CD4-positive, CD25-positive, alpha-beta regulatory T cell (primary cell): ENCODE measurements at regions not wholly inside any gene's neighbourhood (a gene's known extent, or its start where the extent isn't known, plus 50 kb on each side); places are given as distances from the start of the nearest gene placed in this dataset.

ENCODE experiments used
- ATAC-seq, 2 donors: fragments of 150-1000 bp; cut with Tn5 transposase; one replicate each; pipeline ENCODE4 v1.10.0; 2021; ENCODE audit warnings: low read depth in 2 of 2, moderate number of reproducible peaks in 2 of 2, moderate library complexity in 1 of 2
- DNase-seq, 3 donors: peaks; one replicate each; pipeline versions ENCODE4 v3.0.0 to v3.0.0-alpha.2; 2012 to 2022; ENCODE audit warnings: mixed read lengths in 1 of 3
- H3K27ac ChIP-seq: one replicate; pipeline ENCODE4 v1.7.0; 2013; ENCODE audit warnings: mild to moderate bottlenecking, low read length; ENCODE audit not compliant: insufficient read depth, poor library complexity, severe bottlenecking
- H3K27me3 ChIP-seq: one replicate; pipeline ENCODE4 v1.7.0; 2013; ENCODE audit warnings: low read length; ENCODE audit not compliant: control insufficient read depth, insufficient read depth
- H3K36me3 ChIP-seq: one replicate; pipeline ENCODE4 v1.7.0; 2013; ENCODE audit warnings: mild to moderate bottlenecking, low read length, moderate library complexity; ENCODE audit not compliant: control insufficient read depth, insufficient read depth
- H3K4me1 ChIP-seq: 2 replicates; pipeline ENCODE4 v1.7.0; 2013; ENCODE audit warnings: mild to moderate bottlenecking, low read length; ENCODE audit not compliant: insufficient read depth, control insufficient read depth, poor library complexity, severe bottlenecking
- H3K4me3 ChIP-seq: one replicate; pipeline ENCODE4 v1.7.0; 2013; ENCODE audit warnings: low read depth, mild to moderate bottlenecking, low read length, moderate library complexity
- H3K9me3 ChIP-seq, 2 experiments: 1 replicate in 1 of 2; 2 replicates in 1 of 2; pipeline ENCODE4 v1.7.0; 2013; ENCODE audit warnings: low read length in 2 of 2, mild to moderate bottlenecking in 1 of 2, moderate library complexity in 1 of 2; ENCODE audit not compliant: control insufficient read depth in 2 of 2
- H3K27ac Mint-ChIP-seq, 3 donors: one replicate each; pipeline ENCODE4 v1.8.0; 2020 to 2022; ENCODE audit warnings: mild to moderate bottlenecking in 3 of 3, mixed read lengths in 3 of 3, moderate library complexity in 2 of 3
- H3K27me3 Mint-ChIP-seq: one replicate; pipeline ENCODE4 v1.8.0; 2022; ENCODE audit warnings: mild to moderate bottlenecking, mixed read lengths
- H3K36me3 Mint-ChIP-seq: one replicate; pipeline ENCODE4 v1.8.0; 2020; ENCODE audit warnings: mixed read lengths
- H3K4me1 Mint-ChIP-seq, 4 donors: one replicate each; pipeline ENCODE4 v1.8.0; 2020 to 2022; ENCODE audit warnings: mixed read lengths in 4 of 4, mild to moderate bottlenecking in 1 of 4
- H3K4me3 Mint-ChIP-seq, 4 donors: one replicate each; pipeline ENCODE4 v1.8.0; 2020 to 2022; ENCODE audit warnings: mild to moderate bottlenecking in 4 of 4, mixed read lengths in 4 of 4, moderate library complexity in 3 of 4
- H3K9me3 Mint-ChIP-seq, 7 donors: one replicate each; pipeline ENCODE4 v1.8.0; 2020 to 2022; ENCODE audit warnings: mixed read lengths in 7 of 7, mild to moderate bottlenecking in 3 of 7, moderate library complexity in 2 of 7

DNA sequence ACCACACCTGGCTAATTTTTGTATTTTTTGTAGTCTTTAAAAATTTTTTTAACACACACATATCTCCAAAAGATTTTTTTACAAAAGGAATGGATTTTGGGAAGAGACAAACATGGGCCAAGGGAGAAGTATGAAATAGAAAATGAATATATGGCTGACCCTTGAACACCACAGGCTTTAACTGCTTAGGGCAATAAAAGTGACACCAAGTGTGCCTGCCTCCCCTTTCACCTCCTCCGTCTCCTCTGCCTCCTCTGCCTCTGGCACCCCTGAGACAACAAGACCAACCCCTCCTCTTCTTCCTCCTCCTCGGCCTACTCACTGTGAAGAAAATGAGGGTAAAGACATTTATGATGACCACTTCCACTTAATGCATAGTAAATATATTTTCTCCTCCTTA lies 483.9 kb downstream of the KDM4C start:
- H3K27me3 Mint-ChIP-seq = peaks cover 14% of the 10 kb centered on the region
- no peak overlapping the region for H3K27ac Mint-ChIP-seq
- H3K36me3 Mint-ChIP-seq = no peaks in the 10 kb centered on the region
- no peak for ATAC-seq
- peaks cover 0 to 4% (median 0%) of the 10 kb centered on the region in 7 donors for H3K9me3 Mint-ChIP-seq
- Histone ChIP-seq H3K36me3 (no peaks in the 10 kb centered on the region), H3K4me1 (peaks cover 4% of the 10 kb centered on the region), H3K27ac (no peak overlapping the region), H3K27me3 (no peaks in the 10 kb centered on the region), H3K9me3 (no peaks in the 10 kb centered on the region), H3K4me3 (no peak overlapping the region)
- no peak for DNase-seq
- H3K4me1 Mint-ChIP-seq = peaks cover 0 to 11% (median under 1%) of the 10 kb centered on the region in 4 donors
- H3K4me3 Mint-ChIP-seq = no peak overlapping the region

GRCh38 chr9:7240569-7241311 lies 483.0 kb downstream of the KDM4C start:
- no peaks in the 10 kb centered on the region for H3K27me3 ChIP-seq
- Mint-ChIP-seq H3K27ac (no peak overlapping the region), H3K36me3 (no peaks in the 10 kb centered on the region), H3K9me3 (peaks cover 0 to 4% (median 0%) of the 10 kb centered on the region in 7 donors), H3K27me3 (peaks cover 12% of the 10 kb centered on the region), H3K4me1 (peaks cover 0 to 11% (median under 1%) of the 10 kb centered on the region in 4 donors), H3K4me3 (no peak overlapping the region)
- DNase-seq (no peak), ATAC-seq (no peak)
- H3K4me1 ChIP-seq = peaks cover 4% of the 10 kb centered on the region
- no peak overlapping the region for H3K27ac ChIP-seq
- no peak overlapping the region for H3K4me3 ChIP-seq
- no peaks in the 10 kb centered on the region for H3K36me3 ChIP-seq
- no peaks in the 10 kb centered on the region for H3K9me3 ChIP-seq

GRCh38 chr9:7239708-7240107 lies 481.9 kb downstream of the KDM4C start:
- Histone ChIP-seq H3K27me3 (no peaks in the 10 kb centered on the region), H3K27ac (no peak overlapping the region), H3K9me3 (no peaks in the 10 kb centered on the region), H3K36me3 (no peaks in the 10 kb centered on the region), H3K4me3 (no peak overlapping the region), H3K4me1 (peaks cover 4% of the 10 kb centered on the region)
- Mint-ChIP-seq H3K4me1 (peaks cover 0 to 11% (median 2%) of the 10 kb centered on the region in 4 donors), H3K4me3 (no peak overlapping the region), H3K36me3 (no peaks in the 10 kb centered on the region), H3K27ac (no peak overlapping the region), H3K27me3 (peaks cover 6% of the 10 kb centered on the region), H3K9me3 (peaks cover 0 to 6% (median 0%) of the 10 kb centered on the region in 7 donors)
- DNase-seq (no peak), ATAC-seq (no peak)

DNA sequence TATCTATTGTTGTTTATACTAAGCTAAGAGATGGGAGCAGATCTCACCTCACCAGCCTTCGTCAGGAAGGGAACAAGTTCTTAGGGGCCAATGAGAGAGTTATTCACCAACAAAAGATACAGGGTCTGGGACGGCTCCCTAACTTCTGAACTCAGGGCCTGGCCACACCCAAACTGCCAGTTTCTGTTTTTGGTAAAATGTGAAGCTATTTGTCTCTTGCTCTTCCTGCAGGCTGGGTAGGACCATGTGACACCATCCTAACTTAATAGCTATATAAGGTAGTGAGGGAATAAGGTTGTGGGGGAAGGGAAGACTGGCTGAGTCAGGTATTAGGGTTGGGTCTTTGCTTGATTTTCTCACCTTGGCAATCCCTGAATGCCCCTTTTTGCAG lies 480.5 kb downstream of the KDM4C start:
- Mint-ChIP-seq H3K36me3 (no peaks in the 10 kb centered on the region), H3K9me3 (peaks cover 0 to 6% (median 0%) of the 10 kb centered on the region in 7 donors), H3K27ac (no peak overlapping the region), H3K4me1 (peaks cover 0 to 11% (median 3%) of the 10 kb centered on the region in 4 donors), H3K4me3 (no peak overlapping the region), H3K27me3 (peaks cover 6% of the 10 kb centered on the region)
- no peaks in the 10 kb centered on the region for H3K27me3 ChIP-seq
- peaks cover 4% of the 10 kb centered on the region for H3K4me1 ChIP-seq
- H3K4me3 ChIP-seq = no peak overlapping the region
- DNase-seq = peak in 1 of 3 donors; percentile 71
- H3K27ac ChIP-seq = no peak overlapping the region
- H3K9me3 ChIP-seq = no peaks in the 10 kb centered on the region
- no peak for ATAC-seq
- no peaks in the 10 kb centered on the region for H3K36me3 ChIP-seq

DNA sequence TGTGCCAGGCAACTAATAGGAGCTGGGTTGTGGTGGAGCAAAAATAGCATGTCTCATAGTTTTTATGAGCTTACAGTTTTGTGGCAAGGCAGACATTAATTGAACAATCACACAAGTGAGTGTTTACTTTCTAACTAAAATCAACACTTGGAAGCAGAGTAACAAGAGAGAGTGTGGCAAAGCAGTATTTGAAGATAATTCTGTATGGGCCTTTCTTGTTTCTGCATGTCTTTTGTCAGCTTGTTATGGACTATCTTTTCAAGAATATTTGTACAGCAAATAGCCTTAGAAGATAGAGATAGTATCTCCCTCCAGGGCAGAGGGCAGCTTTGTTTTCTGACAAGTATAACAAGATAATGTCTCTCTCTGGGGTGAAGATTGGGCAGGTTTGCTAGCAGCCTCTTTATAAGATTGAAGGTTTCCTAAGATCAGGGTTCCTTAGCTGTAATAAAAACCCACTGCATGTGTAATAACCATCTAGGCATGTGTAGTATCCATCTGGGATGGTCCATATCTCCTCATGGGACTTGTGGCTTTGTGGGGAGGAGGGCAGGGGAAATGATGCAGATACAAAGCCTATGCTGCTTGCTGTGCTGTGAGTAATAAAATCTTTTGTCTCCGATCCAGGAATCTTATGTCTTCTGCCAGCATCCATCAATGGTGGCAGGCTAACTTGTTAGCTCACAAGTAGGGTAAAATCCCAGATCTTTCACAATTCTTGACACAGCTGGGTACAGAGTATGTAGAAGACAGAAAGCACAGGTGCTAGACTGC lies 479.9 kb downstream of the KDM4C start:
- peaks cover 6% of the 10 kb centered on the region for H3K27me3 Mint-ChIP-seq

GRCh38 chr9:7236186-7236585 lies 478.4 kb downstream of the KDM4C start:
- peaks cover 0 to 11% (median 3%) of the 10 kb centered on the region in 4 donors for H3K4me1 Mint-ChIP-seq
- peaks cover 0 to 5% (median 0%) of the 10 kb centered on the region in 7 donors for H3K9me3 Mint-ChIP-seq
- H3K27me3 Mint-ChIP-seq = peaks cover 6% of the 10 kb centered on the region
- H3K9me3 ChIP-seq = no peaks in the 10 kb centered on the region
- no peak overlapping the region for H3K4me3 Mint-ChIP-seq
- peaks cover 4% of the 10 kb centered on the region for H3K4me1 ChIP-seq
- no peaks in the 10 kb centered on the region for H3K36me3 ChIP-seq
- no peaks in the 10 kb centered on the region for H3K27me3 ChIP-seq
- no peak overlapping the region for H3K4me3 ChIP-seq
- DNase-seq (peak in 1 of 3 donors; percentile 80), ATAC-seq (no peak)
- no peak overlapping the region for H3K27ac Mint-ChIP-seq
- no peak overlapping the region for H3K27ac ChIP-seq
- H3K36me3 Mint-ChIP-seq = no peaks in the 10 kb centered on the region

More for the DNA sequence above, 479.9 kb downstream of the KDM4C start:
- Histone ChIP-seq H3K36me3 (no peaks in the 10 kb centered on the region), H3K4me1 (peaks cover 4% of the 10 kb centered on the region), H3K27me3 (no peaks in the 10 kb centered on the region), H3K27ac (no peak overlapping the region), H3K4me3 (no peak overlapping the region), H3K9me3 (no peaks in the 10 kb centered on the region)
- no peak overlapping the region for H3K4me3 Mint-ChIP-seq
- peaks cover 0 to 6% (median 0%) of the 10 kb centered on the region in 7 donors for H3K9me3 Mint-ChIP-seq
- no peak for ATAC-seq
- peak overlapping the region in 1 of 3 donors; percentile 61 for H3K27ac Mint-ChIP-seq
- peaks cover 0 to 11% (median 3%) of the 10 kb centered on the region in 4 donors for H3K4me1 Mint-ChIP-seq
- DNase-seq = no peak
- H3K36me3 Mint-ChIP-seq = no peaks in the 10 kb centered on the region

DNA sequence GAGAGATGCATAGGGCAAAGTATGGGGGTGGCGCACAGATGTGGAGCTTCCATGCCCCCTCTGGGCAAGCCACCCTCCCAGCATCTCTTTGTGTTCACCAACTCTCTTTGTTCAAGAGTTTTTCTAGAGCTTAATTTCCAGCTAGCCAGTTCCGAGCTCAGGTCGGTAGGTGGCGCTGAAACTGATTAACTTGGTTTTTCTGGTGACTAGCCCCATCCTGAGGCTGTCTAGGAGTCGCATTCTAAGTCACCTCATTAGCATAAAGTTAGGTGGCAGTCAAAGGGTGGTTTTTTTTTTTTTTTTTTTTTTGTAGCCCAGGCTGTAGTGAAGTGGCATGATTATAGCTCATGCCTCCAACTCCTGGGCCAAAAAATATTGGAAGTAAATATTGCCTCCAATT lies 476.4 kb downstream of the KDM4C start:
- ATAC-seq (no peak), DNase-seq (peak in 1 of 3 donors; percentile 53)
- H3K4me3 ChIP-seq = no peak overlapping the region
- Mint-ChIP-seq H3K4me1 (peaks cover 0 to 11% (median 3%) of the 10 kb centered on the region in 4 donors), H3K9me3 (peaks cover 0 to 5% (median 0%) of the 10 kb centered on the region in 7 donors), H3K4me3 (no peak overlapping the region), H3K27ac (no peak overlapping the region), H3K36me3 (no peaks in the 10 kb centered on the region), H3K27me3 (no peaks in the 10 kb centered on the region)
- H3K27me3 ChIP-seq = no peaks in the 10 kb centered on the region
- H3K4me1 ChIP-seq = peaks cover 4% of the 10 kb centered on the region
- H3K27ac ChIP-seq = no peak overlapping the region
- no peaks in the 10 kb centered on the region for H3K9me3 ChIP-seq
- H3K36me3 ChIP-seq = no peaks in the 10 kb centered on the region
